ENCODE measurements at regions not wholly inside any gene's neighbourhood (a gene's known extent, or its start where the extent isn't known, plus 50 kb on each side); places are given as distances from the start of the nearest gene placed in this dataset.

GRCh38 chr4:157961229-157961990 lies 211.4 kb downstream of the GASK1B start:
- DNase-seq (ENCODE audit: low spot score): no peak

GRCh38 chr4:157957905-157958304 lies 214.9 kb downstream of the GASK1B start:
- no peak for DNase-seq (ENCODE audit: low spot score)

- no peak for DNase-seq (ENCODE audit: low spot score)
Observed at GRCh38 chr4:157942017-157942416, 230.8 kb downstream of the GASK1B start.

- DNase-seq (ENCODE audit: low spot score): no peak
Observed at GRCh38 chr4:157934151-157934550, 238.7 kb downstream of the GASK1B start.

GRCh38 chr4:157932936-157933335 lies 239.9 kb downstream of the GASK1B start:
- DNase-seq (ENCODE audit: low spot score): no peak

GRCh38 chr4:157929486-157929885 lies 243.3 kb downstream of the GASK1B start:
- no peak for DNase-seq (ENCODE audit: low spot score)

- DNase-seq (ENCODE audit: low spot score): no peak
Observed at GRCh38 chr4:157918036-157918832, 254.6 kb downstream of the GASK1B start.

- no peak for DNase-seq (ENCODE audit: low spot score)
Observed at GRCh38 chr4:157912212-157912611, 260.6 kb downstream of the GASK1B start.

GRCh38 chr4:157911662-157912061 lies 261.2 kb downstream of the GASK1B start:
- no peak for DNase-seq (ENCODE audit: low spot score)

- no peak for DNase-seq (ENCODE audit: low spot score)
Observed at GRCh38 chr4:157908691-157909090, 264.1 kb downstream of the GASK1B start.

GRCh38 chr4:157908031-157908430 lies 264.8 kb downstream of the GASK1B start:
- no peak for DNase-seq (ENCODE audit: low spot score)

- no peak for DNase-seq (ENCODE audit: low spot score)
Observed at GRCh38 chr4:157907226-157907946, 265.4 kb downstream of the GASK1B start.

GRCh38 chr4:157898836-157899605 lies 273.8 kb downstream of the GASK1B start:
- no peak for DNase-seq (ENCODE audit: low spot score)

GRCh38 chr4:157897855-157898370 lies 274.9 kb downstream of the GASK1B start:
- DNase-seq (ENCODE audit: low spot score): no peak

- DNase-seq (ENCODE audit: low spot score): no peak
Observed at GRCh38 chr4:157896726-157897125, 276.1 kb downstream of the GASK1B start.

- no peak for DNase-seq (ENCODE audit: low spot score)
Observed at GRCh38 chr4:157895205-157895604, 277.6 kb downstream of the GASK1B start.

GRCh38 chr4:157889788-157890187 lies 283.0 kb downstream of the GASK1B start:
- no peak for DNase-seq (ENCODE audit: low spot score)

- DNase-seq (ENCODE audit: low spot score): no peak
Observed at GRCh38 chr4:157888281-157888680, 284.5 kb downstream of the GASK1B start.

- DNase-seq (ENCODE audit: low spot score): no peak
Observed at GRCh38 chr4:157887316-157887715, 285.5 kb downstream of the GASK1B start.

- no peak for DNase-seq (ENCODE audit: low spot score)
Observed at GRCh38 chr4:157886645-157887044, 286.2 kb downstream of the GASK1B start.

GRCh38 chr4:157885811-157886210 lies 287.0 kb downstream of the GASK1B start:
- no peak for DNase-seq (ENCODE audit: low spot score)

- DNase-seq (ENCODE audit: low spot score): no peak
Observed at GRCh38 chr4:157882901-157883300, 289.9 kb downstream of the GASK1B start.

All from ecto neural progenitor cell (in vitro differentiated cells).